CD4-positive, CD25-positive, alpha-beta regulatory T cell (primary cell): ENCODE measurements at regions not wholly inside any gene's neighbourhood (a gene's known extent, or its start where the extent isn't known, plus 50 kb on each side); places are given as distances from the start of the nearest gene placed in this dataset.
"Not testable (repeated sequence)": the region's sequence is repeated elsewhere in the genome, so short reads cannot be mapped to it uniquely, and the experiment has no call there.

Experiments used
- ATAC-seq, 2 donors: fragments of 150-1000 bp; cut with Tn5 transposase; one replicate each; pipeline ENCODE4 v1.10.0; 2021; ENCODE audit warnings: low read depth in 2 of 2, moderate number of reproducible peaks in 2 of 2, moderate library complexity in 1 of 2
- DNase-seq, 3 donors: peaks; one replicate each; pipeline versions ENCODE4 v3.0.0 to v3.0.0-alpha.2; 2012 to 2022; ENCODE audit warnings: mixed read lengths in 1 of 3
- H3K27ac ChIP-seq: one replicate; pipeline ENCODE4 v1.7.0; 2013; ENCODE audit warnings: mild to moderate bottlenecking, low read length; ENCODE audit not compliant: insufficient read depth, poor library complexity, severe bottlenecking
- H3K27me3 ChIP-seq: one replicate; pipeline ENCODE4 v1.7.0; 2013; ENCODE audit warnings: low read length; ENCODE audit not compliant: control insufficient read depth, insufficient read depth
- H3K36me3 ChIP-seq: one replicate; pipeline ENCODE4 v1.7.0; 2013; ENCODE audit warnings: mild to moderate bottlenecking, low read length, moderate library complexity; ENCODE audit not compliant: control insufficient read depth, insufficient read depth
- H3K4me1 ChIP-seq: 2 replicates; pipeline ENCODE4 v1.7.0; 2013; ENCODE audit warnings: mild to moderate bottlenecking, low read length; ENCODE audit not compliant: insufficient read depth, control insufficient read depth, poor library complexity, severe bottlenecking
- H3K4me3 ChIP-seq: one replicate; pipeline ENCODE4 v1.7.0; 2013; ENCODE audit warnings: low read depth, mild to moderate bottlenecking, low read length, moderate library complexity
- H3K9me3 ChIP-seq, 2 experiments: 1 replicate in 1 of 2; 2 replicates in 1 of 2; pipeline ENCODE4 v1.7.0; 2013; ENCODE audit warnings: low read length in 2 of 2, mild to moderate bottlenecking in 1 of 2, moderate library complexity in 1 of 2; ENCODE audit not compliant: control insufficient read depth in 2 of 2
- H3K27ac Mint-ChIP-seq, 3 donors: one replicate each; pipeline ENCODE4 v1.8.0; 2020 to 2022; ENCODE audit warnings: mild to moderate bottlenecking in 3 of 3, mixed read lengths in 3 of 3, moderate library complexity in 2 of 3
- H3K27me3 Mint-ChIP-seq: one replicate; pipeline ENCODE4 v1.8.0; 2022; ENCODE audit warnings: mild to moderate bottlenecking, mixed read lengths
- H3K36me3 Mint-ChIP-seq: one replicate; pipeline ENCODE4 v1.8.0; 2020; ENCODE audit warnings: mixed read lengths
- H3K4me1 Mint-ChIP-seq, 4 donors: one replicate each; pipeline ENCODE4 v1.8.0; 2020 to 2022; ENCODE audit warnings: mixed read lengths in 4 of 4, mild to moderate bottlenecking in 1 of 4
- H3K4me3 Mint-ChIP-seq, 4 donors: one replicate each; pipeline ENCODE4 v1.8.0; 2020 to 2022; ENCODE audit warnings: mild to moderate bottlenecking in 4 of 4, mixed read lengths in 4 of 4, moderate library complexity in 3 of 4
- H3K9me3 Mint-ChIP-seq, 7 donors: one replicate each; pipeline ENCODE4 v1.8.0; 2020 to 2022; ENCODE audit warnings: mixed read lengths in 7 of 7, mild to moderate bottlenecking in 3 of 7, moderate library complexity in 2 of 7

DNA sequence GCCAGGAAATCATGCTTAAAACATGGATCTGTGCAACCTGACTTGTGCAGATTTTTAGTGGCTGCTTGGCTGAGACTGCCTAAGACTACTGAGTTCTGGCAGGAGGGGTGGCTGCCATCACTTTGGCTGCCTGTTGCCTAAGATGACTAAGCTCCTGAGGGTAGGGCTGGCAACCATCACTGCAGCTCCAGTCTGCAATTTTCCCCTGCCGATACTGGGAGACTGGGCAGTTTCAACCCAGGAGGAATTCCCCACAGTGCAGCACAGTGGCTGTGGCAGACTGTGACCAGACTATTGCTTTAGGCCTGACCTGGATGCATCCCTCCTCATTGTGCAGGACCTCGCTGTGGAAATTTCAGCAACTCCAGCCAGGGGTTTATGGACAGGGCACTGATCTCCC, 544.9 kb downstream of the ANKRD50 start:
- Mint-ChIP-seq H3K4me1 (no peaks in the 10 kb centered on the region), H3K27ac (no peak overlapping the region), H3K4me3 (no peak overlapping the region), H3K9me3 (peaks cover 0 to 16% (median 4%) of the 10 kb centered on the region in 7 donors), H3K36me3 (no peaks in the 10 kb centered on the region), H3K27me3 (no peaks in the 10 kb centered on the region)
- ATAC-seq: no peak
- no peaks in the 10 kb centered on the region for H3K27me3 ChIP-seq
- DNase-seq: no peak
- H3K4me3 ChIP-seq: no peak overlapping the region
- H3K4me1 ChIP-seq: no peaks in the 10 kb centered on the region
- no peaks in the 10 kb centered on the region for H3K9me3 ChIP-seq
- no peaks in the 10 kb centered on the region for H3K36me3 ChIP-seq
- H3K27ac ChIP-seq: no peak overlapping the region

DNA sequence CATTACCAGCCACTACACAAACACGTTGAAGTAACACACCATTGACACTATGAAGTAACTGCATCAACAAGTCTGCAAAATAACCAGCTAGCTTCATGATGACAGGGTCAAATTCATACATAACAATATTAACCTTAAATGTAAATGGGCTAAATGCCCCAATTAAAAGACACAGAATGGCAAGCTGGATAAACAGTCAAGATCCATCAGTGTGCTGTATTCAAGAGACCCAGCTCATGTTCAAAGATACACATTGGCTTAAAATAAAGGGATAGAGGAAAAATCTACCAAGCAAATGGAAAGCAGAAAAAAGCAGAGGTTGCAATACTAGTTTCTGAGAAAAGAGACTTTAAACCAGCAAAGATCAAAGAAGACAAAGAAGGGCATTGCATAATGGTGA, 543.0 kb downstream of the ANKRD50 start:
- not testable (repeated sequence) for H3K36me3 ChIP-seq, H3K36me3 Mint-ChIP-seq, H3K4me3 Mint-ChIP-seq, H3K4me1 ChIP-seq, H3K27ac Mint-ChIP-seq, H3K4me1 Mint-ChIP-seq, H3K27me3 ChIP-seq, DNase-seq, H3K27ac ChIP-seq, H3K9me3 ChIP-seq, H3K4me3 ChIP-seq, H3K27me3 Mint-ChIP-seq, ATAC-seq
- H3K9me3 Mint-ChIP-seq: peaks cover 0 to 19% (median 6%) of the 10 kb centered on the region in 7 donors

DNA sequence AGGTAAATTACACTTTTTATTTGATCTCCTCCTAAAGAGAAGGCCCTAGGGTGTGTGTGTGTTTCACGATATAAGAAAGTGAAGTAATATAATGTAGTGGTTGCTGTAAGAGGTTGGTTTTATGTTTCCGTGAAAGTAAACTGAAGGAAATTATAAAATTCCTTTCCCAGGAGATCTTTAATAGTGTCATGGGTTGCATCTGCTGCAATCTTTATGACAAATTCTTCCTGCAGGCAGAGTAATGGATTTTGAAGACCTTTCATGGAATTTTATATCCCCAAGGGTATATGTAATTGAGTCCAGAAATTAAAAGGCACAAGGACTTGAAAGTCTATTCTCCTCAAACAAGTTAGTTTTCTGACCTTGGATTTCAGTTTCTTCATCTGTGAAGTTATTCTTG, 538.6 kb downstream of the ANKRD50 start:
- Histone ChIP-seq H3K4me3 (no peak overlapping the region), H3K4me1 (no peaks in the 10 kb centered on the region), H3K36me3 (no peaks in the 10 kb centered on the region), H3K9me3 (no peaks in the 10 kb centered on the region), H3K27ac (no peak overlapping the region), H3K27me3 (no peaks in the 10 kb centered on the region)
- Mint-ChIP-seq H3K9me3 (peaks cover 0 to 12% (median 5%) of the 10 kb centered on the region in 7 donors), H3K4me3 (no peak overlapping the region), H3K36me3 (no peaks in the 10 kb centered on the region), H3K27me3 (no peaks in the 10 kb centered on the region), H3K4me1 (no peaks in the 10 kb centered on the region), H3K27ac (no peak overlapping the region)
- DNase-seq: no peak
- no peak for ATAC-seq

DNA sequence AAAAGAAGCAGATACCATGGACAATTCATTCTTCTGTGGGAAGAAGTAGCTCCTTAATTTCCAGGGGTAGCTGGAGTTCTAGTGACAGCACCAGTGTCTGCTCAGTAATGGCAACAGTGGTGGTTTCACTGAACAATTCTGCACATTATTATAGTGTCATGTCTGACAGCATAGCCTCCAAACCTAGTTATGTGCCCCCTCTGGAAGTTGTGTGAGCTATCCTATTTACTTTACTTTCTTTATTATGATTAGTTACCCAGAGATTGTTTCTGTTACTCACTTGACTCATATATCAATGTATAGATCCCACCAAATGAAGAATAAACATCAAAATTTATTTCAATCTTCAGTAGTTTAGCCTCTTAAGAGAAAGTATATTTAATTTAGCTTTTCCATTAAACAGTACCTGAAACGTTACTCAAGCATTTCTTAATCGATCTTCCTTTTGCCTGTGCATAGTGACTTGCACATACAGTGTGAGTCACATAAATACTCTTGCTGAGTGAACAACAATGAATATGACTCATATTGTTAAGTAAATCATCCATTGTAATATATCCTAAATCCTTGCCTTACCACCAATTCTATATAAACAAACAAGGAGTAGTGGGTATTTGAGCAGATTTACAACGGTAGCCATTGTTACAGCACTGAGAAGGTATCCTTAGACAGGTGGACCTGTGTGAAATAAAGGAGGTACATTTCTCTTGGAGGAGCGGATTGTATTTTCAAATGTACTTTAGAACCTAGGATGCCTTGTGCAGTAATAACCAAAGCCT, 534.7 kb downstream of the ANKRD50 start:
- no peaks in the 10 kb centered on the region for H3K4me1 ChIP-seq
- Mint-ChIP-seq H3K27ac (no peak overlapping the region), H3K9me3 (peaks cover 0 to 9% (median 5%) of the 10 kb centered on the region in 7 donors), H3K36me3 (no peaks in the 10 kb centered on the region), H3K4me1 (no peaks in the 10 kb centered on the region), H3K4me3 (no peak overlapping the region), H3K27me3 (no peaks in the 10 kb centered on the region)
- no peaks in the 10 kb centered on the region for H3K36me3 ChIP-seq
- no peaks in the 10 kb centered on the region for H3K9me3 ChIP-seq
- no peaks in the 10 kb centered on the region for H3K27me3 ChIP-seq
- no peak overlapping the region for H3K27ac ChIP-seq
- DNase-seq: no peak
- no peak overlapping the region for H3K4me3 ChIP-seq
- ATAC-seq: no peak

DNA sequence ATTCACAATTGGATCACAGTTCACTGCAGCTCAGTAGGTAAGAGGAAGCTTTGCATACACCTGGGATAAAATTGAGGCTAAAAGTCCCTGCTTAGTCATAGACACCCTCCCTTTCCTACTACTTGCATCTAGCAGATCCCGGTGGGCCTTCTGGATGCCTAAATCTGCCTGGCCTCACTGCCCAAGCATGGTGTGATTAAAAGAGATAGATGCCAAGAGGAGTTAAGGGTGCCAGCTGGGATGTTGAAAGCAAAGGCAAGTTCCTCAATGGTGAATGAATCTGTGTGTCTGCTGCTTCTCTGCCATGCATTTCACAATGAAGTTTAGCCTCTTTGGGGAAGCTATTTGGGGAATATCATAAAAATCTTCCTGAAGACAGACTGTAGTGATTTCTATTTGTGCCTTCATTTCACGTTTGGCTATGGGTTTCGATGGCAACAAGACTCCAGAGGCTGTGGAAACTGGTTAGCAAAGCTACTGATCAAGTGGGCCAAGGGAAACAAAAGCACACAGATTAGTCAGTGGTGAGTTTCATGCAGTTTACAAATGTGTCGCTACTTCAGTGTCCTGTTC, 534.0 kb downstream of the ANKRD50 start:
- H3K36me3 Mint-ChIP-seq: no peaks in the 10 kb centered on the region
- H3K4me3 Mint-ChIP-seq: no peak overlapping the region
- ATAC-seq: no peak
- peaks cover 0 to 9% (median 2%) of the 10 kb centered on the region in 7 donors for H3K9me3 Mint-ChIP-seq
- Histone ChIP-seq H3K27me3 (no peaks in the 10 kb centered on the region), H3K4me3 (no peak overlapping the region), H3K4me1 (no peaks in the 10 kb centered on the region), H3K36me3 (no peaks in the 10 kb centered on the region), H3K27ac (no peak overlapping the region), H3K9me3 (no peaks in the 10 kb centered on the region)
- no peaks in the 10 kb centered on the region for H3K27me3 Mint-ChIP-seq
- DNase-seq: no peak
- no peak overlapping the region for H3K27ac Mint-ChIP-seq
- no peaks in the 10 kb centered on the region for H3K4me1 Mint-ChIP-seq

DNA sequence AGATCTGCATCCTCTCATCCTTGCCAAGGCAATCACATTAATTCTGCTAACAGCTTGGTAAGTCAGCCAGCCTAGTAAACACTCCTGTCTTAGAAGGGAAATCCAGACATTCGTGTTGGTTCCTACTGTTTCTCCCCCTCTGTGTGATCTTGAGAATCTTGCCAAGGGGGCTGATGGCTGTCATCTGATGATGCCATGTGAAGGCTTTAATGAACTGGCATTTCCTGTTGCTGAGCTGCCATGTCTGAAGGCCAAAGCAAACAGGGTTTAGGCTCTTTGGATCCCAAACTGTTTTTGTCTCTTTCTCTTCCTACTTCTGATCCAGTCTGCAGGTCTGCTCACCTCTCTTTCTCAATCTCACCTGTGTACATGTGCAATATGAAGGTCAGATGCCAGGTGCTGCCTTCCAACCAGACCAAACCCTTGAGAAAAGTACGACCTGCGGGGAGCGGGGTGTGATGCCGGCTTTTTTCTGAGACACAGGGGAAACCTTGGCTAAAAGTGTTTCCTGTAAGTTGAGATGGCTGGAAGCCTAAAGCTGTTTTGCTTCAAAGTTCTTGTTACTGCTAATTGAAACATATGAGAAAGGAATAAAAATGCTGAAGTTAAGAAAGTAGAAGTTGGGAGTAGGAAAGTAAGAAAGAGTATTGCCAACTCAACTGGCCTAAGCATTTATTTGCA, 532.9 kb downstream of the ANKRD50 start:
- H3K36me3 Mint-ChIP-seq: no peaks in the 10 kb centered on the region
- no peak overlapping the region for H3K27ac Mint-ChIP-seq
- ATAC-seq (no peak), DNase-seq (no peak)
- H3K9me3 Mint-ChIP-seq: peaks cover 0 to 8% (median 2%) of the 10 kb centered on the region in 7 donors
- H3K27me3 Mint-ChIP-seq: no peaks in the 10 kb centered on the region
- Histone ChIP-seq H3K4me1 (no peaks in the 10 kb centered on the region), H3K27me3 (no peaks in the 10 kb centered on the region), H3K4me3 (no peak overlapping the region), H3K9me3 (no peaks in the 10 kb centered on the region), H3K27ac (no peak overlapping the region), H3K36me3 (no peaks in the 10 kb centered on the region)
- H3K4me3 Mint-ChIP-seq: no peak overlapping the region
- no peaks in the 10 kb centered on the region for H3K4me1 Mint-ChIP-seq

DNA sequence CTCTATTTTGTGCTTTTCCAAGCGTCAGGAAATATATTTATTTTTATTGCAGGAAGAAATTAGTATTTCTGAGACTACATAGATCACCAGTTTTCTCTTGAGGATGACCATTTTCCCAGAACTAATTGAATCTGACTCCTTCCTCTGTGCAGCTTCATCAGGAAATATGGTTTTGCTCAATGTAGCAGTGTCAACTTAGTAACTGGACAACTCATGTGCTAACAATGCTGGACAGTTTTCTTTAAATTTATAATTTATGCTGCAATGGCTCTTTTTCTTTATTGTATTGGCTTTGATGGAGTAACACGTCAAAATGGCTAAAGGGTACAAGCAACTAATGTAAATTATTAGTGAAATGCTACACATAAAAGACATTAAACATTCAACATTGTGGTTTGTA, 531.5 kb downstream of the ANKRD50 start:
- Mint-ChIP-seq H3K27me3 (no peaks in the 10 kb centered on the region), H3K9me3 (peaks cover 0 to 8% (median 2%) of the 10 kb centered on the region in 7 donors), H3K4me1 (no peaks in the 10 kb centered on the region), H3K36me3 (no peaks in the 10 kb centered on the region), H3K27ac (no peak overlapping the region), H3K4me3 (no peak overlapping the region)
- ATAC-seq (no peak), DNase-seq (no peak)
- Histone ChIP-seq H3K4me3 (no peak overlapping the region), H3K27ac (no peak overlapping the region), H3K9me3 (no peaks in the 10 kb centered on the region), H3K36me3 (no peaks in the 10 kb centered on the region), H3K4me1 (no peaks in the 10 kb centered on the region), H3K27me3 (no peaks in the 10 kb centered on the region)
